ENCODE measurements at regions not wholly inside any gene's neighbourhood (a gene's known extent, or its start where the extent isn't known, plus 50 kb on each side); places are given as distances from the start of the nearest gene placed in this dataset.
A peak's percentile ranks its signal among the peaks of the same experiment; 100 is the strongest.
"Not testable (repeated sequence)": the region's sequence is repeated elsewhere in the genome, so short reads cannot be mapped to it uniquely, and the experiment has no call there.

- DNase-seq, result no peak
Measured at GRCh38 chr20:48489656-48490055, 338.1 kb downstream of the PREX1 start.

GRCh38 chr20:48489046-48489463 lies 338.7 kb downstream of the PREX1 start:
- DNase-seq, result no peak

GRCh38 chr20:48488334-48489034 lies 339.3 kb downstream of the PREX1 start:
- not testable (repeated sequence) for DNase-seq

- DNase-seq, result no peak
Measured at GRCh38 chr20:48486065-48486464, 341.7 kb downstream of the PREX1 start.

- not testable (repeated sequence) for DNase-seq
Measured at GRCh38 chr20:48485153-48485552, 342.6 kb downstream of the PREX1 start.

- no peak for DNase-seq
Measured at GRCh38 chr20:48483334-48484066, 344.3 kb downstream of the PREX1 start.

- DNase-seq, result no peak
Measured at GRCh38 chr20:48482790-48483189, 345.0 kb downstream of the PREX1 start.

GRCh38 chr20:48480216-48480772 lies 347.5 kb downstream of the PREX1 start:
- DNase-seq, result no peak

GRCh38 chr20:48478806-48479585 lies 348.8 kb downstream of the PREX1 start:
- DNase-seq, result no peak

- DNase-seq, result peak in 1 of 5 donors; percentile 34
Measured at GRCh38 chr20:48478370-48478769, 349.4 kb downstream of the PREX1 start.

- DNase-seq, result no peak
Measured at GRCh38 chr20:48476854-48477253, 350.9 kb downstream of the PREX1 start.

GRCh38 chr20:48474022-48474421 lies 353.8 kb downstream of the PREX1 start:
- DNase-seq, result no peak

- DNase-seq, result no peak
Measured at GRCh38 chr20:48471759-48472408, 355.9 kb downstream of the PREX1 start.

- no peak for DNase-seq
Measured at GRCh38 chr20:48471176-48471575, 356.6 kb downstream of the PREX1 start.

- DNase-seq, result no peak
Measured at GRCh38 chr20:48470141-48470540, 357.7 kb downstream of the PREX1 start.

GRCh38 chr20:48469026-48469425 lies 358.8 kb downstream of the PREX1 start:
- DNase-seq, result no peak

GRCh38 chr20:48468571-48468970 lies 359.2 kb downstream of the PREX1 start:
- no peak for DNase-seq

- DNase-seq, result peak in 1 of 5 donors; percentile 27
Measured at GRCh38 chr20:48467622-48468021, 360.2 kb downstream of the PREX1 start.

- DNase-seq, result no peak
Measured at GRCh38 chr20:48465271-48465670, 362.5 kb downstream of the PREX1 start.

- no peak for DNase-seq
Measured at GRCh38 chr20:48463916-48464315, 363.9 kb downstream of the PREX1 start.

- no peak for DNase-seq
Measured at GRCh38 chr20:48463096-48463720, 364.6 kb downstream of the PREX1 start.

GRCh38 chr20:48461735-48462119 lies 366.1 kb downstream of the PREX1 start:
- no peak for DNase-seq
